Amniotic epithelial cell (primary cell): ENCODE measurements at regions not wholly inside any gene's neighbourhood (a gene's known extent, or its start where the extent isn't known, plus 50 kb on each side); places are given as distances from the start of the nearest gene placed in this dataset.

Source experiments
- DNase-seq: peaks from one replicate; pipeline ENCODE4 v3.0.0-alpha.2; 2010; ENCODE audit warnings: low read depth

DNA sequence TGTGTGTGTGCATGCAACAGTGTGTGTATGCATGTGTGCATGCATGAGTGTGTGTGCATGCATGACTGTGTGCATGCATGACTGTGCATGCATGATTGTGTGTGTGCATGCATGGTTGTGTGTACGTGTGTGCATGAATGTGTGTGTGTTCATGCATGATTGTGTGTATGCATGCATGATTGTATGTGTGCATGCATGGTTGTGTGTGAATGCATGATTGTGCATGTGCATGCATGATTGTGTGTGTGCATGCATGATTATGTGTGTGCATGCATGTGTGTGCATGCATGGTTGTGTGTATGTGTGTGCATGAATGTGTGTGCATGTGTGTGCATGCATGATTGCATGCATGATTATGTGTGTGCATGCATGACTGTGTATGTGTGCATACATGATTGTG is 1052.0 kb downstream of the TBC1D22A start:
- DNase-seq: no peak

DNA sequence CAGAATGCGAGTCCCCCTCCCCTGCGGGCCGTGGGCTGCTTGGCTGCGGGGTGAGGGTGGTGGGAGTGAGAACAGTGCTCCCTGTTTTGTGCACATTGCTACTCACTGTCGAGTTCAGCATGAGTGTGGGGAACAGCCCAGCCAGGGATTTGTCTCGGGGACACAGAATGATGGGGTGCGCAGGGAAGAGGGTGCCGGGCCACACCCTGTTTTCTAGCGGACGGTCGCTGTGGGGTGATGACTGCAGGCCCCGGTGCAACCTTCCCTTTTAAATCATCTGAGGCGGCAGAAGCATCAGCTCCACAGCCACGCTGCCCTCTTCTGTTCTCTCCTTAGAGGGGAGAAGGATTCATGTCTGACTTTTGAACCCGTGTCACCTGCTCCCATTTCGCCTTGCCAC is 1051.2 kb downstream of the TBC1D22A start:
- DNase-seq: no peak

DNA sequence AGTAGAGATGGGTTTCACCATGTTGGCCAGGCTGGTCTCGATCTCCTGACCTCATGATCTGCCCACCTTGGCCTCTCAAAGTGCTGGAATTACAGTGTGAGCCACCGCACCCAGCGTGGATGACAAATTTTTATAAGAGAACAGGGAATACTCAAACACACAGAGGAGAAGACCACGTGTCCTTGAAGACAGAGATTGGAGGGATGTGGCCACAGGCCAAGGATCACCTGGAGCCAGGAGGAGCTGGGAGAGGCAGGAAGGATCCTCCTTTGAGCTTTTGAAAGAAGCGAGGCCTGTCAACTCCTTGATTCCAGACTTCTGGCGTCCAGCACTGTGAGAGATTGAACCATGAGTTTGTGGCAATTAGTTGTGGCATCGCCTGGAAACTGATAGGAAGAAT is 1049.5 kb downstream of the TBC1D22A start:
- no peak for DNase-seq

DNA sequence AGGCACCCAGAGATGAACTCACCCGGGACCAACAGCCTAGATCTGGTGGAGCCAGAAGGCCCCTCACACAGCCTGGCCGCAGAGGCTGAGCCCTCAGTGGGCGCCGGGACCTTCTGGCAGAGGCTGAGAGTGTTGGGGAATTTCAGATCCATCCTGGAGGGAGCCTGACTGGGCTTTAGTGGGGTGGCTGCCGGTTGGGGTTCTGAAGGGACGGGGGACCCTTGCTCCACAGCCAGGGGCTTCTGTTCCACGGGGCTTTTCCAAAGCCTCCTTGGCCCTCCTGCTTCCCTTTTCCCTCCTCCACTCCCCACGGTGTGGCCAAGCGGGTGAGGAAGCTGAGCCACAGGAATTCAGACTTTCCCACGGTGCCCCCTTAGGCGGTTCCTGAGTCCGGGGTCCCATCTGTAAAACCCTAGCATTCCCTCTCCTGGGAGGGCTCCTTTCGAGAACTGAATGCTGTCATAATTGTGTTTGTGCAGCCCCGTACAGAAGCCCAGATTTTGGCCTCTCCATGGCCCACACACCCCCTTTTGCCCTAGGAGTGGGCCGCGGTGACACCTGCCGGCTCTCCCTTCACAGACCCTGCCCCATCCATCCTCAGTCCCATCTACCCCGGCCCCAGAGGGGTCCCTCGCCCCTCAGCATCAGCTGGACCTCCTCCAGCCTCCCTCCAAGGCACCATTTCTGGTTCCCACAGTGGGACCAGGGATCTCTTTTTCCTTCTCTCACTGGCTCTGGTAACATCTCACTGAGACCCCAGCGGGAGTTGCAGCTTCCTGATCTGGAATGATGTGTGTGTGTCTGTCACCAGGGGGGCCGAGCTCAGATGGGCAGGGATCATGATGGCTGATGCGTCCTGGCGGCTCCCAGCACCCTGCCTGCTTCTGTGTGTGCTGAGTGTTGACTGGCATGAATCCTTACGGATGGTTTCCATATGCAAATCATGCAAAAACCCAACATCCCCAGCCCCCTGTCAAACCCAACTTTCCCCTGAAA is 1048.4 kb downstream of the TBC1D22A start:
- DNase-seq: no peak

DNA sequence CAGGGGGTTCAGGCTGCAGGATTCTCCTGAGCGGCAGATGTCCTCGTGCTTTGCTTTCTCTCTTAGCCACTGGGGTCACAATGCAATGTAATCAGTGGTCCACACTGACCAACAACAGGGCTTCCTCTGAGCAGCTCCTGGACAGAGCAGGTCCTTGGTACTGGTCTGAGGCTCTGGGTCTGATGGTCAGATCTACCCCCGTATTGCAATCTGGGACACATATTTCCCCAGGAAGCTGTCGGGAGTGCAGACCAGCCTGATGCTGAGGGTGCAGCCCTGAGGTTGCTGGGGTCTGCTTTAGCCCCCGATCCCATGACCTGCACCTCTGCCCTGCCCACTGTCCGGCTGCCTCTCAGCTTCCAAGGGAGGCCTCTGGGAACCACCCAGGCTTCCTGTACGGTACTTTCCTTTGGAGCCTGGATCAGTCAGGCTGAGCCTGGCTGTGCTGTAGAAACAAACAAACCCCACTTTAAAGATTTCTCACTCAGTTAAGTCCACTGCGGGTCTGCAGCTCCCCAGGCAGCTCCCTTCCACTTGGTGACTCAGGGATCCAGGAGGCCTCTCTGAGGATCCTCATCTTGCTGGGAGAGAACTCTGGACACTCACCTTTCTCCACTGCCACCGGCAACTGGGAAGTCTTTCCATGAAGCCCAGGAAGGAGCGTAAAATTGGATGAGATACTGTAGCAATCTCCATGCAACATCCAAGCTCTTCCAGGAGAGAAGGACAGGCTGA is 1046.6 kb downstream of the TBC1D22A start:
- DNase-seq: no peak

DNA sequence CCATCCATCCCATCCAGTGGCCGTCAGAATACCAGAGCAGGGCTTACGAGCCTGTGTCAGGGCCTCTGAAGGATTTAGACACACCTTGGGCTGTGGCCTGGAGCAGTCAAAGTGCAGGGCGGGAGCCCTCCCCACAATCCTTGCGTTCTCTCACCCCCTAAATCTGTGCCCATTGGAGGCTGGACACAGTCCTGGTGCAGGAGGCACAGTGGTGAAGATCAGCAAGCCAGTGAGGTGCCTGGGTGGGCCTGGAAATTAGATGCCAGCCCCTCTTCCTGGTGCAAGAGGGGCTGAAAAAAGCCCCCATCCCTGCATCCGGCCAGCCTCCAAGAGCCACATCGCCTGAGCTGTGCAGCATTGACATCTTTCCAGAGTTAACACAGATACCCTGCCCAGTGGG is 1045.8 kb downstream of the TBC1D22A start:
- no peak for DNase-seq

DNA sequence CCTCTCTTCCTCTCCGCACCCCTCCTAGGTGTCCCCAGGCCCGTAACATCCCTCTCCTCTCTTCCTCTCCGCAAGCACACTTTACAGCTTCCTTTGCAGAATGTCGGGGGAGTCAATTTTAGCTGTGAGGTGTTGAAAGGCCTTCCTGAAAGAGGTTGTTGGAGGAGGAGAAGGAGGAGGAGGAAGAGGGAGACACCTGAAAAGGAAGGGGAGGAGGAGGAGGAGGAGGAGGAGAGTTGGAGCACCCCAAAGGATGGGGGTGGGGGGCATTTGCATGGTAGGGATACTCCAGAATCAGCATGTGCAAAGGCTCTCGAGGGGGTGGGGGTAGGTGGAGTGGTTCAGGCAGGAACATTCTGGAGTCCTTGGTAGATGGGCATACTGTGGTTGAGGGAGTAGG is 1045.1 kb downstream of the TBC1D22A start:
- DNase-seq: no peak

DNA sequence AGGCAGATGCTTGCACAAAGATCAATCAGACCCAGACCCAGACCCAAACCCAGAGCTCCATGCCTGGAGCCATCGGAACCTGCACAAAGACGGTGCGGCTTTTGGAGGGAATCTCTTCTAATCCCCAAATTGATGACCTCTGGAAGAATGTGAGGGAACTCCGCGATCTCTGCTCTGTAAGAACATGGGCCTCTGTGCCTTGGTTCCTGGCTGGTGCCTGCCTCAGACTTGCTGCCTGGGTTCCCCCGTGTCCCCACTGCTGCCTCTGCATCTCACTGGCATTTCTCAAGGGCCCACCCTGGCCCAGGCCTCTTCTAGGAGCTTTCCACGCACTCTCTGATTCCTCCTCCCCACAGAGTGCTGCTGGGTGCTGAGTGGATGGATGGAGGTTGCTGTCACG is 1044.4 kb downstream of the TBC1D22A start:
- DNase-seq: no peak

DNA sequence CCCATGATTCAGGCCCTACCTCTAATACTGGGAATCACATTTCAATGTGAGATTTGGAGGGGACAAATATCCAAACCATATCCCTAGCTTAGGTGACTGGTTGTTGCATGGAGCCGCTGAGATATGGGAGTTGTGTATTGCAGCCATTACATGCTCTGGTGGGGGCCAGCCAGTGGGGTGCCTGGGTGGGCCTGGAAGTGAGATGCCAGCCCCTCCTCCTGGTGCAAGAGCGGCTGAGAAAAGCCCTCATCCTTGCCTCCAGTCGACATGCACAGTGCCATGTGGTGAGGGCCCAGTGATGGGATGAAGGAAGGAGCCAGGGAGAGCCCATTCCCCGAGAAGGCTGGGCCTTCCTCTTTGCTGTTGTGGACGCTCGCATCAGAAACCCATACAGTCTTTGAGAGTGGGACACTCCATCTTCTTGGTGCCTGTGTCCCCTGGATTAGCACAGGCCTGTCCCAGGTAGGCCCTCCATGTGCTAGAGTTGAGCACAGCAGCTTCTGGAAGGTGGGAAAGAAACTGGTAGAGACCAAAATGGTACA is 1043.0 kb downstream of the TBC1D22A start:
- no peak for DNase-seq

DNA sequence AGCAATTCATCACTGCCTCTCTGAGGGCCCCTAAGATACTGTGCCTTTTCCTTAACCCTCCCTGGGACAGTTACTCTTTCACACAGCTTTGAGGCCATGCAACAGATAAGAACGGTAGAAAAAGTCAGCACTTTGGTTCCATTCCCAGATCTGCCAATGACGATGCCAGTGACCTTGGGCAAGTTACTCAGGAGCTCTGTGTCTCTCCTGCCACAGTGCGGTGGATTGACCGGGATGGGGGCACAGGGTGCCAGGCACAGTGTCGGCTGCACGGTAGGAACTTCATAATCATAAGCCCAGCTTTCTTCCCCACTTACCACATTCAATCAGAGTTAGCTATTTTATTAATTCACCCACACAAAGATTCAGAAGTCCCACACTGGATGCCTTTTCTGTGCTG is 1041.8 kb downstream of the TBC1D22A start:
- DNase-seq: no peak

DNA sequence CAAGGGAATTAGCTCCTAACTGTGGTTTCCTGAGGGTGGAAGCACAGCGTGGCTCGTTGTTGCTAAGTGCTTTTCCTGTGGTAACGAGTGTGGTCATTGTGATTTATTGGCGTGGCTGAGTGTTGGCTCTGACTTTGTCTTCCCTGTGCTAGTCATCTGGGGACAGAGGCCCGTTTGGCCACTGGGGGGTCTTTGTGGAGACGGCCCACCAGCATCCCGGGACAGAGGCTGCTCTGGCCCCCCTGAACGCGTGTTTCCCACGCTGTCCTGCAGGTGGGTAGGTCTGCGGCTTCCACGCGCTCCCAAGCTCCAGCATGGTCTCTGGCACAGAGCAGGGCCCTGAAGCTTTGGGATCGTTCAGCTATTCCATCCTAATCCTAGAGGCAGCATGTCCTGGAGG is 1040.0 kb downstream of the TBC1D22A start:
- DNase-seq: no peak

DNA sequence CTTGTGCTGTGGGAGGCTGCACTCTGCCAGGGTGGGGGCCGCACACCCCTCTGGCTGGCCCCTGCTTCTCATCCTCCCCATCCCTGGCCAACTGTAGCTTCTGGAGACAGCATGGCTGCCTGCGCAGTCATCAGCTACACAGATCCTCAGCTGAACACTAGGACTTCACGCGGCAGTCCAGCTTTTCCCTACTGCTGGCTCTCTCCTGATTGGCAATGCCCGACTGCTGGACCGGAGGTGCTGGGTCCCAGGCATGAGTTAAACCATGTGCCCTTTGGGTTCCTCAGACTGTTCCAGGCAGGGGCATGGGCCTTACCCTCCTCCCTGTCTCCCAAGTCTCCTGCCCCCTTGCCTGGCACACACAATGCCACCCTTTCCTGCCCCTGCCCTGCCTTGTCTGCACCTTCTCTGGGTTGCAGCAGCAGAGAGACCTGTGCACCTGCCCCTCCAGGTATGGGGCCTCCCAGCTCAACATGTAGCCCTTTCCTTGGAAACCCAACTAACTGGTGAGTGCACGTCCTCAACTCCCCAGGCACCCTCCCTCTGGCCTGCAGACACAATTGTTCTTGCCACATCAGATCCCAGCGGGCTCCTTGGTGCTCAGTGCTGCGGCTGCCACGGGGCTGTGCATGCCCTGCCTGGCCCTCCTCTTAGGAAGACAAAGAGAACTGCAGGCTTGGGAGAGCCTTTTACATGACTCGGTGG is 1039.2 kb downstream of the TBC1D22A start:
- no peak for DNase-seq

DNA sequence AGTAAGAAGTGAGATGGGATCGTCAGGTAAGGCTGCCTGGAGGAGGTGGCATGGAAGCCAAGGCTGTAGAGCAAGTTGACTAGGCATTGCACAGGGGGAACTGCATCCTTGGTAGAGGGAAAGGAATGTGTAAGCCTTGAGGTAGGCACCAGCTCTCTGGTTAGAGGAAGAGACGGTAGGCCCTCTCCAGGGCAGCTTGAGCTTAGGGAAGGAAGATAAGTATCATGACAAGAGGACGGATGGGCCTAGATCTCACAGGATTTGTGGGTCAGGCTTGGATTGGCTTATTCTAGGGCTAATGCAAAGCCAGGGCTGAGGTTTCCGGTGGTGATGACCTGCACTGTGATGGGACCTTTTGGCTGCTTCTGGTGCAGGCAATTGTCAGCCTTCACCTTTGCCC is 1035.8 kb downstream of the TBC1D22A start:
- no peak for DNase-seq

DNA sequence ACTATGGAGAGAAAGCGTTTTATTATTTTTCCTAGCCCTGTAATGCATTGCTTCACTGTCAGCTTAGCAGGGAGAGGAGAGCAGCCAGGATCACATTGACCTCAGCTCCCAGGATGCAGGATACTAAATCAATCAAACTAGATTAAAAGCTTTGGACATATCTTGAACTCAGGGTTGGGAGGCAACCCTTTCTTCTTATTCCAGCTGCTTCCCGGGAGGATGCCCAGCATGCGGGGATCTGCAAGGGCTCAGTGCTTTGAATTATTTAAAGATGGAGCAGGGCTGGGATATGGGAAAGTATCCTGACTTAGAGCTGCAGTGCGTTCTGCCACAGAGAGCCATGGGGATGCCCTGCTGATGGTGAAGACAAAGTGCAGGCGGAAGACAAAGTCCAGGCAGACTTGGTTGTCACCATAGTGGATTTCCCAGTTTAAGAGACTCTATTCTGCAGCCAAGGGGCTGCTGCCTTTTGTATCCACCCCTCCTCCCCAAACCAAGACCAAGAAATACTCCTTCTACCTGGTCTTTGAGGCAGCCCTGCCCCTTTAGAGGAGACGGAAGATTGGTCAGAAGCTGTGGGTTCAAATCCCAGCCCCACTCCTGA is 1035.0 kb downstream of the TBC1D22A start:
- DNase-seq: no peak

DNA sequence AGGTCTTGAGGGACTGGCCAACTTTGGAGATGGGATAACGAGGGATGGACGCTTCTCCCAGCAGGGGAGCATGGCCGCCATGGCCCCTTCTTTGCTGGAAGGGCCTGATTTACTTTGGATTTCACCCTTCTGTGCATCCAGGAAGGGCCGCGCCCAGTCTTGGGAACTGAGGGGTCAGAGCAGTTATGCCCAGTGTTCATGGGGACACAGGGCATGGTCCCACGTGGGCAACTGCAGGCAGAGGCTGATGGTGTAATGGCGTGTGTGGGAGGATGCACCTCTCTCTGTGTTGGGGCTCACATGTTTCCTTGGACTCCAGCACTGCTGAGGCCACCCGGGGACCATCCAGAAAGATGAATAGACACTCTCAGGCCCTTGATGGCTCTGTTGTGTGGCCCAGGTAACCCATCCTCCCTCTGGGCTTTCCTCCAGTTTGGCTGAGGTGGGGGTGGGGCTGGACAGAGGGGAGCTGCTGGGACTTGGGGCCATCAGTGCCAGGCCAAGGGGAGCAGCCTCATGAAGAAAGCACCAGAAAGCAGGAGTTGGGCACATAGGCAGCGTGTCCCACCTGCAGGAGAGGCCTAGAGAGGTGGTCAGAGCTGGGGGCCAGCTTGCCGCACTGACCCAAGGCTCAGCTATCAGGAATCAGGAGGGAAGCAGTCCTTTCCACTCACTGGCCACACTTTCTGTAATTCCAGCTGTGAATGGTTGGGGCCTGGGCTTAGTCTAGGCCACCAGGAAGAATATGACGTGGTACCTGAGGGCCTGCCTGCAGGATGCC is 1033.9 kb downstream of the TBC1D22A start:
- DNase-seq: no peak

DNA sequence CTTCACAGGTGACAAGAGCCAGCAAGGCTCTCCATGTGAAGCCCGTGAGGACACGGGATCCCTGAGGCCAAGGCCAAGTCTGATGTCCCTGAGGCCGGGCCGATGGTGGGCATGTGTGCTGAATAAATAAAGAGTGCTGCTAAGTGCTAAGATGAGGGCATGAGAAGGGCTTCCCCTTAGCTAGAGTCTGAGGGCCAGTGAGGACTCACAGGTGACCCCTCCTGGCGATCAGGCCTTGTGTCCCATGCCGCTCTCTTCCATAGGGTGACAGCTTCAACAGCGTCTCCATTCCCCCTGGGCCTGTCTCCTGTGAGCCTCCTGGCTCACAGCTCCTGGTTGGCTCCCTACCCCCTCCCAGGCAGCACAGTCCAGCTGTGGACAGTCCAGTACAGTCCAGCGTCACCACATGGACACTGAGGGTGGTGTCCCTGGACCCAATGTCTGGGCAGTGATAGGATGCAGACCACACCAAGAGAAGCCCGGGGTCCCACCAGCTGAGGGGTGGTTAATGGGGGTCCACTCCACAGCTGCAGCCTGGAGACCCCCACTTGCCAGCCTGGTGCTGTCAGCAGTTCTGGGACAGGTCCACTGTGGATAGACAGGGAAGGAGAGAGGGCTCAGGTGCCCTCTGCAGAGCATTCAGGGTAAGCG is 1033.2 kb downstream of the TBC1D22A start:
- no peak for DNase-seq

DNA sequence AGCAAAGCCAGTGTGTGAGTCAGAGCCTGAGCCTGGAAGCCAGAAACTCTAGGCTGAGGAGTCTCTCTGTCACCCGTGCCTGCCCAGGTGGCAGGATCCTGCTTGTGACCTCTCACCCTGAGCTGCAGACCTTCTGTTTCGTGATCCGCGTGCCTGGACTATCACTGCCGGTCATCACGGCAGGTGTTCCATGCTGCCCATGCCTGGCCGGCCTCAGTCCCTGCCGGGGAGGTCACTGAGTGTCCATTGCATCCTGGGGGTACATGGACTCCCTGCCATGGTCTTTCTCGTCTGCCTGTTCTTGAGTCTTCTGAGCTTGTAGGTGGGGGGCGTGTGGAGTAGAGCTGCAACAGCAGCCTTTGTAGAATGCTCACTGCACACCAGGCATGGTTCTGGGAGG is 1032.4 kb downstream of the TBC1D22A start:
- DNase-seq: no peak

DNA sequence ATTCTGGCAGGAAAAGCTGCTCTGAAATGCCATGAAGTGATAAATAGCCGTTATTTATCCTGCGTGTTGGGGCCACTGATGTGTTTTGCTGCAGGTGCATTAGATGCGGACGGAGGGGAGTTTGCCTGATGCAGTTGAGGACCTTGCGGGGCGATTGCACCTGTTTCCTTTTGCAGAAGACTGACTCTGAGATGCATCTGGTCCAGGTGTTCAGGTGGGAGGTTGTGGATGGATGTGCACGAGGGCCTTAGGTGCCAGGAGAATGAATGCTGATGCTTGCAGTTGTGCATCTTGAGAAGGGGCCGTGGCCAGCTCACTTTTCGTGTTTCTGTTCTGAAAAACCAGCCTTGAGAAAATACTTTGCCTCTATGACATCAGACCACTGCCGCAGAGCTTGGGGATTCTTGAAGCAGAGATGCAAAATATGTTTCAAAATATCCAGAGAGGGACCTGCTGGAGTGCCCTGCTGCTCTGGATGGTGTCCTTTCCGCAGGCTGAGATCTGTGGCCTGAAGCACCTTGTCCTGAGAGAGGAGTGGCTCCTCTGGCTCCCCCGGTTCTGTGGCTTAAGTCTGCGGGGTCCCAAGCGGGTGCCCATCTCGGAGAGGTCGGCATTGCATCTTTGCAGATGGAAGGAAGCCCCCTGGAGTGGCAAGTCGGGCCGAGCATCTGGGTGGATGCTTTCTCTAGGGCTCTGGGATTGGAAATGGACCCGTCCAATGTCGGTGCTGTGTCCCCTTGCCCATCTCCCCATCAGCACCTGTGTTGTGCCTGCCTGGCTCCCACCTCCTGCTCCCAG is 1031.1 kb downstream of the TBC1D22A start:
- DNase-seq: no peak

DNA sequence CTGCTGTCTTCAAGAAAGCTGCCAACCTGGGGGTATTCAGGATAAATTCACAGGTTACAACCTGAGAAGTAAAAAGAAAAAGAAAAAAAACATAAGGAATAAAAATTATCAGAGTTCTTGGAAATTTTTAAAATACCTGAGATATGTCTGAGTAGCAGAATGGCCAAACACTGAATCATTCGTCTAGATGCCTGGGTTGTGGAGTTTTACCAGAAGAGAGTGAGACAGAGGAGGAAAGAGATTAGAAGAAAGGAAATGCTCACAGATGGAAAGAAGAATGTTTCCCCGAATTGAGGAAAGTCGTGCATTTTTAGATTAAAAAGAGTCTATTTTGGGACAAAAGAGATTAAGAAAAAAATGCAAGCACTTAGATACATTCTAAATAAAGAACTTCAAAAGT is 1026.7 kb downstream of the TBC1D22A start:
- DNase-seq: no peak

DNA sequence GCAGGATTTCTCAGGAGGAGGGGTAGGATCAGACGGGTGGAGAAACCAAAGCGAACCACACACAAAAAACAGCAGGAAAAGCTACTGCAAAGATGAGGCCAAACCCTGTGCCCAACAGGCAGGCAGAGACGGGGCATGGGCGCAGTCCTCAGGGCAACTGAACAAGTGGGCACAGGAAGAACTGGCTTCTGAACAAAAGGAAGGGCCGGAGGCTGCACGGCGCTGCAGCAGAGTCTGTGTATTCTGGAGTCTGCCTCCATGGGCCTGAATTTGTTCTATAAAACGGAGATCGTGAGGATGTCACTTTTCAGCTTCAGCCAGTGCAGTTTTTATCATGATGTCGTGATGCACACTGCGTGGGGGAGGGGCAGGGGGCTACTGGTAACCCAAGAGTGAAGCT is 1026.0 kb downstream of the TBC1D22A start:
- no peak for DNase-seq
